WI38 (cell line): ENCODE measurements at regions not wholly inside any gene's neighbourhood (a gene's known extent, or its start where the extent isn't known, plus 50 kb on each side); places are given as distances from the start of the nearest gene placed in this dataset.

Experiments used
- H3K4me3 ChIP-seq: 2 replicates; pipeline ENCODE4 v1.5.1; 2011; ENCODE audit warnings: low read depth, mild to moderate bottlenecking, control low read depth, low read length
- TF ChIP-seq, protein P1 (sequence below): IDR thresholded peaks from 2 replicates; pipeline ENCODE4 v1.5.1; 2012; ENCODE audit warnings: low read depth, mild to moderate bottlenecking, control low read depth, low read length

GRCh38 chr3:83251490-83251889 is 1490.0 kb upstream of the GBE1 start:
- H3K4me3 ChIP-seq: no peak overlapping the region
- TF ChIP-seq, protein P1, sequence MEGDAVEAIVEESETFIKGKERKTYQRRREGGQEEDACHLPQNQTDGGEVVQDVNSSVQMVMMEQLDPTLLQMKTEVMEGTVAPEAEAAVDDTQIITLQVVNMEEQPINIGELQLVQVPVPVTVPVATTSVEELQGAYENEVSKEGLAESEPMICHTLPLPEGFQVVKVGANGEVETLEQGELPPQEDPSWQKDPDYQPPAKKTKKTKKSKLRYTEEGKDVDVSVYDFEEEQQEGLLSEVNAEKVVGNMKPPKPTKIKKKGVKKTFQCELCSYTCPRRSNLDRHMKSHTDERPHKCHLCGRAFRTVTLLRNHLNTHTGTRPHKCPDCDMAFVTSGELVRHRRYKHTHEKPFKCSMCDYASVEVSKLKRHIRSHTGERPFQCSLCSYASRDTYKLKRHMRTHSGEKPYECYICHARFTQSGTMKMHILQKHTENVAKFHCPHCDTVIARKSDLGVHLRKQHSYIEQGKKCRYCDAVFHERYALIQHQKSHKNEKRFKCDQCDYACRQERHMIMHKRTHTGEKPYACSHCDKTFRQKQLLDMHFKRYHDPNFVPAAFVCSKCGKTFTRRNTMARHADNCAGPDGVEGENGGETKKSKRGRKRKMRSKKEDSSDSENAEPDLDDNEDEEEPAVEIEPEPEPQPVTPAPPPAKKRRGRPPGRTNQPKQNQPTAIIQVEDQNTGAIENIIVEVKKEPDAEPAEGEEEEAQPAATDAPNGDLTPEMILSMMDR: no peak

GRCh38 chr3:83250613-83251012 is 1489.2 kb upstream of the GBE1 start:
- TF ChIP-seq, protein P1: no peak
- H3K4me3 ChIP-seq: no peak overlapping the region

DNA sequence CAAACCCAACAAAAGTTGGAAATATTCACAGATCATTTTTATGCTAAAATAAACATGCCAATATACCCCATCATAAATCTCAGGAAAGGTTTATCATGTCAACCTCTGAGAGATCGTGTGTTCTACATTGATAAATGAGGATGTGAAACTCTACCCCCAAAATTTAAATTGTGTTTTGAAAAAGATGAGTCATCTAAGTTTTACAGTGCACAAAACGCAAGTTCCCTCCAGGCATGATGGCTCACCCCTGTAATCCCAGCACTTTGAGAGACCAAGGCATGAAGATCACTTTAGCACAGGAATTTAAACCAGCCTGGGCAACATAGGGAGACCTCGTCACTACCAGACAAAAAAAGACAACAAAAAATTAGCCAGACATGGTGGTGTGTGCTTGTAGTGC is 1487.0 kb upstream of the GBE1 start:
- no peak overlapping the region for H3K4me3 ChIP-seq
- TF ChIP-seq, protein P1: no peak

- TF ChIP-seq, protein P1: no peak
- no peak overlapping the region for H3K4me3 ChIP-seq
Measured at GRCh38 chr3:83235180-83235814, 1473.9 kb upstream of the GBE1 start.

DNA sequence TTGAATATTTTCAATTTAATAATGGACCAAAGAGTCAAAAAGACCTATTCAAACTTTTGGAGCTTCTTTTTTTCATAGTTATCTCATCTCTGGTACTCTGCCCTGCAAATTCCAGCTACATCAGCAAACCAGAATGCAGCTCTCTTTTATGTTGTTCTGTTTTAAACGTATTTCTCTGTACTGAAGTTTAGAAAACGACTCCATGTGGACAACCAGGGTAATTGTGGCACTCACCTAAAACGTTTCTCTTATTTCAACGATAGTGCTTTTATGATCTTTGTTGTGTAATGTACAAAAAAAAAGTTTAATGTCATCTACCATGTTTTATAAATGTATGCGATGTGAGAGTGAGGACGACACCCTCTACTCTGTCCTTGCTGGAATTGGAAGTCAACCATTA is 1472.3 kb upstream of the GBE1 start:
- TF ChIP-seq, protein P1: no peak
- H3K4me3 ChIP-seq: no peak overlapping the region

DNA sequence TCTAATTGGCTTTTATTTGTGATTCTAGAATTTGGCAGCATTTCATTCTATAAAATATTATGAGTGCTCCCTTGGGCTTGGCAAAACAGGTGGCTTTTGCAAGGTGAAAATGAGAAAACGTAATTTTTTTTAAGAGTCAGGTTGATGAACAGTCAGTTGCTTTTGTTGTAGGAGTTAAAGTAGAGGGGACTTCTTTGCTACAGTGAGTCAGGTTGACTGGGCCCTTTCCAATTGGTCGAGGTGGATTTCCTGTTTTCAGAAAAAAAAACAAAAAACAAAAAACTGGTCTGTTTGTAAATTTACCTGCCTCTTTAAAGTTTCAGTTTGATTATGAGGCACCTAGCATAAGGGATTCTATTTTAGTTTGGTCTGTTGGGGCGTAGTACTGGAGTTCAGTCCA is 1469.4 kb upstream of the GBE1 start:
- H3K4me3 ChIP-seq: no peak overlapping the region
- TF ChIP-seq, protein P1: no peak

GRCh38 chr3:83230376-83230775 is 1468.9 kb upstream of the GBE1 start:
- H3K4me3 ChIP-seq: no peak overlapping the region
- TF ChIP-seq, protein P1: no peak
